ENCODE measurements at regions not wholly inside any gene's neighbourhood (a gene's known extent, or its start where the extent isn't known, plus 50 kb on each side); places are given as distances from the start of the nearest gene placed in this dataset.
"Not testable (repeated sequence)": the region's sequence is repeated elsewhere in the genome, so short reads cannot be mapped to it uniquely, and the experiment has no call there.

GRCh38 chr5:93990504-93991070 lies 249.2 kb upstream of the POU5F2 start:
- no TSS peak for BruUV-seq (replicated peaks)
- no peaks in the 10 kb centered on the region for H3K36me3 ChIP-seq (ENCODE audit: control insufficient read depth in 2 of 2, extremely low read depth in 1 of 2, insufficient read depth in 2 of 2, low read length in 2 of 2)
- no peaks in the 10 kb centered on the region for H3K27me3 ChIP-seq (ENCODE audit: control insufficient read depth in 2 of 2, insufficient read depth in 2 of 2, low read length in 2 of 2)
- TF ChIP-seq CTCF (IDR thresholded peaks at IDR 0.05; ENCODE audit: extremely low read depth in 1 of 2, insufficient read depth in 1 of 2, low read depth in 1 of 2, low read length in 2 of 2) (no peak), EZH2 (IDR thresholded peaks at IDR 0.05; ENCODE audit: borderline replicate concordance, low read depth, low read length, severe bottlenecking) (no peak)
- intact Hi-C loops (cut with micrococcal nuclease) (no loop called here), dilution Hi-C loops (cut with MboI; ENCODE audit: extremely low pct_ligation_motif_present, low sequenced_read_pairs) (no loop called here)
- no peaks in the 10 kb centered on the region for H3K9me1 ChIP-seq (replicated peaks; ENCODE audit: control insufficient read depth, extremely low read depth, insufficient read depth, low read length)
- H2AFZ ChIP-seq (ENCODE audit: low read depth, low read length), result no peak overlapping the region
- H3K9me3 ChIP-seq (replicated peaks; ENCODE audit: control insufficient read depth, insufficient read depth, low read length), result no peaks in the 10 kb centered on the region
- CTCF ChIA-PET, result no interaction called here
- DNase-seq (ENCODE audit: low read depth, low spot score) (peak; percentile 20), FAIRE-seq (no peak)
- no peak overlapping the region for H3K4me3 ChIP-seq (replicated peaks in 1 of 3; ENCODE audit: insufficient read depth in 1 of 3, low read depth in 1 of 3, low read length in 3 of 3)
- no peaks in the 10 kb centered on the region for H3K79me2 ChIP-seq (ENCODE audit: control insufficient read depth, insufficient read depth, low read length)
- H3K4me1 ChIP-seq (ENCODE audit: control insufficient read depth, extremely low read depth, insufficient read depth, low read length), result peaks cover 9% of the 10 kb centered on the region
- no peak overlapping the region for H3K4me2 ChIP-seq (ENCODE audit: insufficient read depth, low read length)
- no peak overlapping the region for H3K27ac ChIP-seq (ENCODE audit: insufficient read depth, low read depth, low read length)
- H3K9ac ChIP-seq (replicated peaks; ENCODE audit: extremely low read depth, insufficient read depth, low read length), result no peak overlapping the region
- no peaks in the 10 kb centered on the region for H4K20me1 ChIP-seq (replicated peaks; ENCODE audit: control insufficient read depth, extremely low read depth, insufficient read depth, low read length)
- POLR2A ChIA-PET, result interaction anchor here (0.6 kb wide), 1 partner anchor 119 kb away, joined by 3 read pairs; no protein-coding TSS in a partner anchor

- intact Hi-C loops (cut with micrococcal nuclease); POLR2A ChIA-PET: not testable (repeated sequence)
These were observed 244.7 kb upstream of the POU5F2 start for GRCh38 chr5:93985940-93986570.

More at GRCh38 chr5:93985940-93986570, 244.7 kb upstream of the POU5F2 start:
- H3K4me1 ChIP-seq (ENCODE audit: control insufficient read depth, extremely low read depth, insufficient read depth, low read length); CTCF ChIA-PET; H3K9me1 ChIP-seq (replicated peaks; ENCODE audit: control insufficient read depth, extremely low read depth, insufficient read depth, low read length); H3K9ac ChIP-seq (replicated peaks; ENCODE audit: extremely low read depth, insufficient read depth, low read length); H4K20me1 ChIP-seq (replicated peaks; ENCODE audit: control insufficient read depth, extremely low read depth, insufficient read depth, low read length); BruUV-seq (replicated peaks); FAIRE-seq; H3K36me3 ChIP-seq (ENCODE audit: control insufficient read depth in 2 of 2, extremely low read depth in 1 of 2, insufficient read depth in 2 of 2, low read length in 2 of 2); H3K4me3 ChIP-seq (replicated peaks in 1 of 3; ENCODE audit: insufficient read depth in 1 of 3, low read depth in 1 of 3, low read length in 3 of 3); dilution Hi-C loops (cut with MboI; ENCODE audit: extremely low pct_ligation_motif_present, low sequenced_read_pairs); H3K4me2 ChIP-seq (ENCODE audit: insufficient read depth, low read length); DNase-seq (ENCODE audit: low read depth, low spot score); H3K27ac ChIP-seq (ENCODE audit: insufficient read depth, low read depth, low read length); H3K27me3 ChIP-seq (ENCODE audit: control insufficient read depth in 2 of 2, insufficient read depth in 2 of 2, low read length in 2 of 2); H3K9me3 ChIP-seq (replicated peaks; ENCODE audit: control insufficient read depth, insufficient read depth, low read length); H3K79me2 ChIP-seq (ENCODE audit: control insufficient read depth, insufficient read depth, low read length); H2AFZ ChIP-seq (ENCODE audit: low read depth, low read length): not testable (repeated sequence)

Measured in endothelial cell of umbilical vein (primary cell).